Breast epithelium (tissue), 4 donors: ENCODE measurements at regions not wholly inside any gene's neighbourhood (a gene's known extent, or its start where the extent isn't known, plus 50 kb on each side); places are given as distances from the start of the nearest gene placed in this dataset.

Experiments used
- DNase-seq, 2 donors: peaks; one replicate each; pipeline ENCODE4 v3.0.0-alpha.2; 2019; ENCODE audit warnings: low spot score in 2 of 2
- H3K27ac ChIP-seq, 2 donors: fragments of 200-600 bp; sonication (generic) in 1 of 2; one replicate each; pipeline ENCODE4 v1.5.1; 2016 to 2019; ENCODE audit warnings: mild to moderate bottlenecking in 1 of 2
- H3K27me3 ChIP-seq, 2 donors: fragments of 200-600 bp; sonication (generic) in 1 of 2; one replicate each; pipeline versions ENCODE4 v1.5.1 to v1.6.0; 2017 to 2019; ENCODE audit warnings: control low read depth in 1 of 2, mild to moderate bottlenecking in 1 of 2
- H3K36me3 ChIP-seq: fragments of 200-600 bp; one replicate; pipeline ENCODE4 v1.5.1; 2019
- H3K4me1 ChIP-seq, 2 donors: fragments of 200-600 bp; sonication (generic); one replicate each; pipeline ENCODE4 v1.5.1; 2016 to 2019; ENCODE audit warnings: control low read depth in 1 of 2
- H3K4me3 ChIP-seq, 3 donors: fragments of 200-600 bp; sonication (generic); 1 replicate in 2 of 3; 2 replicates in 1 of 3; pipeline ENCODE4 v1.5.1; 2016 to 2019; ENCODE audit warnings: mild to moderate bottlenecking in 3 of 3, moderate library complexity in 2 of 3
- H3K9me3 ChIP-seq, 2 donors: fragments of 200-600 bp; sonication (generic) in 1 of 2; one replicate each; pipeline ENCODE4 v1.5.1; 2016 to 2019; ENCODE audit warnings: control low read depth in 1 of 2
- CTCF ChIP-seq, 3 donors: fragments of 450-650 bp; IDR thresholded peaks; one replicate each; pipeline ENCODE4 v1.5.1; 2016 to 2017; ENCODE audit warnings: antibody characterized with exemption in 3 of 3, mild to moderate bottlenecking in 3 of 3, moderate library complexity in 3 of 3
- POLR2A ChIP-seq: fragments of 450-650 bp; IDR thresholded peaks from one replicate; pipeline ENCODE4 v1.6.1; 2016; ENCODE audit warnings: antibody characterized with exemption, mild to moderate bottlenecking, moderate library complexity
- POLR2AphosphoS5 ChIP-seq, 3 donors: sonication (generic); formaldehyde crosslinking; IDR thresholded peaks; one replicate each; pipeline ENCODE4 v1.6.1; 2017; ENCODE audit warnings: antibody characterized with exemption in 3 of 3
- intact Hi-C: fragments of 100-400 bp; cut with DNase I; formaldehyde crosslinking; loops from one replicate; pipeline ENCODE4 v1.15.1; 2023; ENCODE audit warnings: low total_unique reads

GRCh38 chr2:129575880-129576279, 403.6 kb upstream of the RAB6C start:
- no peak for DNase-seq
- peaks cover 2 to 16% of the 10 kb centered on the region in 2 donors for H3K9me3 ChIP-seq
- intact Hi-C loops = no loop called here
- no peaks in the 10 kb centered on the region for H3K4me1 ChIP-seq
- H3K27ac ChIP-seq = no peak overlapping the region
- no peaks in the 10 kb centered on the region for H3K27me3 ChIP-seq
- H3K4me3 ChIP-seq = no peak overlapping the region
- no peak for TF ChIP-seq POLR2AphosphoS5 (IDR thresholded peaks at IDR 0.05)
- no peak for TF ChIP-seq POLR2A
- H3K36me3 ChIP-seq = no peaks in the 10 kb centered on the region

- no peaks in the 10 kb centered on the region for H3K4me1 ChIP-seq
- no peaks in the 10 kb centered on the region for H3K36me3 ChIP-seq
- peaks cover 14 to 16% of the 10 kb centered on the region in 2 donors for H3K9me3 ChIP-seq
- no peaks in the 10 kb centered on the region for H3K27me3 ChIP-seq
- TF ChIP-seq CTCF (IDR thresholded peaks at IDR 0.05) = no peak
- DNase-seq = no peak
- no peak overlapping the region for H3K4me3 ChIP-seq
- no peak overlapping the region for H3K27ac ChIP-seq
- intact Hi-C loops = no loop called here
Observed at GRCh38 chr2:129580001-129580400, 399.5 kb upstream of the RAB6C start.

- Histone ChIP-seq H3K9me3 (peaks cover 14 to 17% of the 10 kb centered on the region in 2 donors), H3K4me1 (no peaks in the 10 kb centered on the region), H3K36me3 (no peaks in the 10 kb centered on the region), H3K27me3 (peaks cover 0 to 5% of the 10 kb centered on the region in 2 donors), H3K4me3 (no peak overlapping the region), H3K27ac (no peak overlapping the region)
- DNase-seq = no peak
- intact Hi-C loops = no loop called here
- TF ChIP-seq POLR2A (no peak), CTCF (IDR thresholded peaks at IDR 0.05) (no peak), POLR2AphosphoS5 (IDR thresholded peaks at IDR 0.05) (no peak)
Observed at GRCh38 chr2:129585760-129586159, 393.7 kb upstream of the RAB6C start.

- Histone ChIP-seq H3K27me3 (peaks cover 0 to 5% of the 10 kb centered on the region in 2 donors), H3K4me1 (no peaks in the 10 kb centered on the region), H3K27ac (no peak overlapping the region), H3K36me3 (no peaks in the 10 kb centered on the region), H3K4me3 (no peak overlapping the region), H3K9me3 (peaks cover 0 to 4% of the 10 kb centered on the region in 2 donors)
- intact Hi-C loops = no loop called here
- DNase-seq = no peak
- TF ChIP-seq POLR2AphosphoS5 (IDR thresholded peaks at IDR 0.05) (no peak), CTCF (IDR thresholded peaks at IDR 0.05) (no peak), POLR2A (no peak)
Observed at GRCh38 chr2:129587426-129588064, 391.9 kb upstream of the RAB6C start.

GRCh38 chr2:129604560-129604959, 374.9 kb upstream of the RAB6C start:
- H3K4me3 ChIP-seq = no peak overlapping the region
- no peaks in the 10 kb centered on the region for H3K9me3 ChIP-seq
- H3K27me3 ChIP-seq = no peaks in the 10 kb centered on the region
- H3K36me3 ChIP-seq = no peaks in the 10 kb centered on the region
- DNase-seq = no peak
- H3K27ac ChIP-seq = no peak overlapping the region
- no peaks in the 10 kb centered on the region for H3K4me1 ChIP-seq
- intact Hi-C loops = no loop called here
- TF ChIP-seq POLR2AphosphoS5 (IDR thresholded peaks at IDR 0.05) (no peak), POLR2A (no peak), CTCF (IDR thresholded peaks at IDR 0.05) (no peak)
